Activated naive CD8-positive, alpha-beta T cell treated with anti-CD3 and anti-CD28 coated beads, Interleukin-2, amount 10 ng/mL, durations not matched to agents 7 days and 5 days (primary cell): ENCODE measurements at regions not wholly inside any gene's neighbourhood (a gene's known extent, or its start where the extent isn't known, plus 50 kb on each side); places are given as distances from the start of the nearest gene placed in this dataset.
"Not testable (repeated sequence)": the region's sequence is repeated elsewhere in the genome, so short reads cannot be mapped to it uniquely, and the experiment has no call there.

Source experiments
- ATAC-seq: fragments of 150-1000 bp; cut with Tn5 transposase; one replicate; pipeline ENCODE4 v1.10.0; 2021; ENCODE audit warnings: low read depth, moderate library complexity
- POLR2A ChIA-PET: fragments of 350-600 bp; sonication (Branson Sonifier 250); formaldehyde crosslinking; loops from one replicate; lab custom pipeline; 2021; ENCODE audit warnings: antibody characterized with exemption; lab: Charles Lee
- DNase-seq: peaks from one replicate; pipeline ENCODE4 v3.0.0; 2021
- H3K27ac Mint-ChIP-seq: one replicate; pipeline ENCODE4 v1.8.0; 2022; ENCODE audit warnings: mild to moderate bottlenecking, mixed read lengths
- H3K27me3 Mint-ChIP-seq: one replicate; pipeline ENCODE4 v1.8.0; 2022; ENCODE audit warnings: mild to moderate bottlenecking, moderate library complexity, mixed read lengths
- H3K36me3 Mint-ChIP-seq: one replicate; pipeline ENCODE4 v1.8.0; 2021; ENCODE audit warnings: mild to moderate bottlenecking, mixed read lengths
- H3K4me1 Mint-ChIP-seq: one replicate; pipeline ENCODE4 v1.8.0; 2021; ENCODE audit warnings: mixed read lengths
- H3K4me3 Mint-ChIP-seq: one replicate; pipeline ENCODE4 v1.8.0; 2022; ENCODE audit warnings: mild to moderate bottlenecking, moderate library complexity, mixed read lengths
- H3K9me3 Mint-ChIP-seq: one replicate; pipeline ENCODE4 v1.8.0; 2021; ENCODE audit warnings: mixed read lengths

GRCh38 chr4:32858971-32859370, 2138.8 kb downstream of the PCDH7 start:
- H3K36me3 Mint-ChIP-seq = no peaks in the 10 kb centered on the region
- no peak overlapping the region for H3K27ac Mint-ChIP-seq
- H3K4me3 Mint-ChIP-seq = no peak overlapping the region
- H3K4me1 Mint-ChIP-seq = no peaks in the 10 kb centered on the region
- peaks cover 3% of the 10 kb centered on the region for H3K9me3 Mint-ChIP-seq
- no peaks in the 10 kb centered on the region for H3K27me3 Mint-ChIP-seq
- POLR2A ChIA-PET = no interaction called here
- ATAC-seq (no peak), DNase-seq (no peak)

GRCh38 chr4:32864713-32865351, 2144.7 kb downstream of the PCDH7 start:
- no peak overlapping the region for H3K27ac Mint-ChIP-seq

GRCh38 chr4:32876546-32876945, 2156.4 kb downstream of the PCDH7 start:
- no peak overlapping the region for H3K4me3 Mint-ChIP-seq

More at GRCh38 chr4:32864713-32865351, 2144.7 kb downstream of the PCDH7 start:
- POLR2A ChIA-PET = no interaction called here
- DNase-seq (no peak), ATAC-seq (no peak)
- Mint-ChIP-seq H3K9me3 (no peaks in the 10 kb centered on the region), H3K36me3 (no peaks in the 10 kb centered on the region), H3K27me3 (no peaks in the 10 kb centered on the region), H3K4me1 (no peaks in the 10 kb centered on the region), H3K4me3 (no peak overlapping the region)

GRCh38 chr4:32879913-32880312, 2159.7 kb downstream of the PCDH7 start:
- POLR2A ChIA-PET = no interaction called here

More at GRCh38 chr4:32876546-32876945, 2156.4 kb downstream of the PCDH7 start:
- peaks cover 6% of the 10 kb centered on the region for H3K9me3 Mint-ChIP-seq
- no peaks in the 10 kb centered on the region for H3K4me1 Mint-ChIP-seq
- no peak for ATAC-seq
- no peaks in the 10 kb centered on the region for H3K36me3 Mint-ChIP-seq
- H3K27me3 Mint-ChIP-seq = no peaks in the 10 kb centered on the region
- POLR2A ChIA-PET = no interaction called here
- H3K27ac Mint-ChIP-seq = no peak overlapping the region
- no peak for DNase-seq

GRCh38 chr4:32884198-32884597, 2164.0 kb downstream of the PCDH7 start:
- Mint-ChIP-seq H3K27ac (no peak overlapping the region), H3K9me3 (peaks cover 2% of the 10 kb centered on the region), H3K4me1 (no peaks in the 10 kb centered on the region), H3K27me3 (no peaks in the 10 kb centered on the region), H3K4me3 (no peak overlapping the region), H3K36me3 (no peaks in the 10 kb centered on the region)
- no peak for DNase-seq
- ATAC-seq = no peak
- POLR2A ChIA-PET = no interaction called here

More at GRCh38 chr4:32879913-32880312, 2159.7 kb downstream of the PCDH7 start:
- Mint-ChIP-seq H3K27me3 (no peaks in the 10 kb centered on the region), H3K27ac (no peak overlapping the region), H3K9me3 (peaks cover 2% of the 10 kb centered on the region), H3K36me3 (no peaks in the 10 kb centered on the region), H3K4me3 (no peak overlapping the region), H3K4me1 (no peaks in the 10 kb centered on the region)
- ATAC-seq (no peak), DNase-seq (no peak)

GRCh38 chr4:32890398-32890797, 2170.2 kb downstream of the PCDH7 start:
- Mint-ChIP-seq H3K36me3 (no peaks in the 10 kb centered on the region), H3K27ac (no peak overlapping the region), H3K4me3 (no peak overlapping the region)

GRCh38 chr4:32909053-32909452, 2188.9 kb downstream of the PCDH7 start:
- no peak overlapping the region for H3K4me3 Mint-ChIP-seq
- POLR2A ChIA-PET = no interaction called here
- no peaks in the 10 kb centered on the region for H3K27me3 Mint-ChIP-seq
- no peaks in the 10 kb centered on the region for H3K4me1 Mint-ChIP-seq
- no peak for DNase-seq
- H3K27ac Mint-ChIP-seq = no peak overlapping the region
- no peaks in the 10 kb centered on the region for H3K36me3 Mint-ChIP-seq
- no peak for ATAC-seq
- peaks cover 11% of the 10 kb centered on the region for H3K9me3 Mint-ChIP-seq

More at GRCh38 chr4:32890398-32890797, 2170.2 kb downstream of the PCDH7 start:
- no peaks in the 10 kb centered on the region for H3K9me3 Mint-ChIP-seq
- no peak for DNase-seq
- no peak for ATAC-seq
- H3K27me3 Mint-ChIP-seq = no peaks in the 10 kb centered on the region
- no peaks in the 10 kb centered on the region for H3K4me1 Mint-ChIP-seq
- POLR2A ChIA-PET = no interaction called here

GRCh38 chr4:32909736-32910135, 2189.6 kb downstream of the PCDH7 start:
- Mint-ChIP-seq H3K36me3 (no peaks in the 10 kb centered on the region), H3K4me1 (no peaks in the 10 kb centered on the region)
- no peak for DNase-seq

GRCh38 chr4:32917586-32917985, 2197.4 kb downstream of the PCDH7 start:
- H3K4me3 Mint-ChIP-seq = no peak overlapping the region
- POLR2A ChIA-PET = no interaction called here
- no peaks in the 10 kb centered on the region for H3K27me3 Mint-ChIP-seq
- H3K27ac Mint-ChIP-seq = no peak overlapping the region
- H3K4me1 Mint-ChIP-seq = no peaks in the 10 kb centered on the region
- DNase-seq (no peak), ATAC-seq (no peak)
- no peaks in the 10 kb centered on the region for H3K36me3 Mint-ChIP-seq
- H3K9me3 Mint-ChIP-seq = peaks cover 3% of the 10 kb centered on the region

More at GRCh38 chr4:32909736-32910135, 2189.6 kb downstream of the PCDH7 start:
- H3K4me3 Mint-ChIP-seq = no peak overlapping the region
- no peaks in the 10 kb centered on the region for H3K27me3 Mint-ChIP-seq
- H3K9me3 Mint-ChIP-seq = peaks cover 11% of the 10 kb centered on the region
- POLR2A ChIA-PET = no interaction called here
- no peak for ATAC-seq
- no peak overlapping the region for H3K27ac Mint-ChIP-seq

- DNase-seq (no peak), ATAC-seq (no peak)
- Mint-ChIP-seq H3K4me1 (no peaks in the 10 kb centered on the region), H3K4me3 (no peak overlapping the region), H3K9me3 (peaks cover 1% of the 10 kb centered on the region), H3K27me3 (no peaks in the 10 kb centered on the region), H3K27ac (no peak overlapping the region), H3K36me3 (no peaks in the 10 kb centered on the region)
- POLR2A ChIA-PET = no interaction called here
Measured at GRCh38 chr4:32929796-32930699, 2209.9 kb downstream of the PCDH7 start.

- Mint-ChIP-seq H3K4me1 (no peaks in the 10 kb centered on the region), H3K4me3 (no peak overlapping the region), H3K36me3 (no peaks in the 10 kb centered on the region), H3K27ac (no peak overlapping the region), H3K27me3 (no peaks in the 10 kb centered on the region), H3K9me3 (peaks cover 1% of the 10 kb centered on the region)
- POLR2A ChIA-PET = no interaction called here
- no peak for ATAC-seq
- DNase-seq = no peak
Measured at GRCh38 chr4:32930700-32931099, 2210.5 kb downstream of the PCDH7 start.

GRCh38 chr4:32931475-32931874, 2211.3 kb downstream of the PCDH7 start:
- POLR2A ChIA-PET = no interaction called here
- DNase-seq (no peak), ATAC-seq (no peak)
- Mint-ChIP-seq H3K4me3 (no peak overlapping the region), H3K9me3 (no peaks in the 10 kb centered on the region), H3K4me1 (no peaks in the 10 kb centered on the region), H3K36me3 (no peaks in the 10 kb centered on the region), H3K27ac (no peak overlapping the region), H3K27me3 (no peaks in the 10 kb centered on the region)

- ATAC-seq = no peak
- H3K9me3 Mint-ChIP-seq = no peaks in the 10 kb centered on the region
- no peak overlapping the region for H3K27ac Mint-ChIP-seq
- H3K36me3 Mint-ChIP-seq = no peaks in the 10 kb centered on the region
- H3K4me1 Mint-ChIP-seq = no peaks in the 10 kb centered on the region
- no peaks in the 10 kb centered on the region for H3K27me3 Mint-ChIP-seq
- no peak overlapping the region for H3K4me3 Mint-ChIP-seq
- no peak for DNase-seq
- POLR2A ChIA-PET = no interaction called here
Measured at GRCh38 chr4:32932156-32932555, 2212.0 kb downstream of the PCDH7 start.

- H3K4me1 Mint-ChIP-seq, DNase-seq, ATAC-seq, H3K27ac Mint-ChIP-seq, H3K9me3 Mint-ChIP-seq, H3K4me3 Mint-ChIP-seq, H3K27me3 Mint-ChIP-seq, POLR2A ChIA-PET, H3K36me3 Mint-ChIP-seq: not testable (repeated sequence)
Measured at GRCh38 chr4:32939222-32939621, 2219.1 kb downstream of the PCDH7 start.
